Midbrain (tissue), 1 donor: ENCODE measurements at regions not wholly inside any gene's neighbourhood (a gene's known extent, or its start where the extent isn't known, plus 50 kb on each side); places are given as distances from the start of the nearest gene placed in this dataset.
"Not testable (repeated sequence)": the region's sequence is repeated elsewhere in the genome, so short reads cannot be mapped to it uniquely, and the experiment has no call there.

ENCODE experiments used
- DNase-seq: peaks from one replicate; lab custom pipeline; 2025; lab: John Stamatoyannopoulos, UW

DNA sequence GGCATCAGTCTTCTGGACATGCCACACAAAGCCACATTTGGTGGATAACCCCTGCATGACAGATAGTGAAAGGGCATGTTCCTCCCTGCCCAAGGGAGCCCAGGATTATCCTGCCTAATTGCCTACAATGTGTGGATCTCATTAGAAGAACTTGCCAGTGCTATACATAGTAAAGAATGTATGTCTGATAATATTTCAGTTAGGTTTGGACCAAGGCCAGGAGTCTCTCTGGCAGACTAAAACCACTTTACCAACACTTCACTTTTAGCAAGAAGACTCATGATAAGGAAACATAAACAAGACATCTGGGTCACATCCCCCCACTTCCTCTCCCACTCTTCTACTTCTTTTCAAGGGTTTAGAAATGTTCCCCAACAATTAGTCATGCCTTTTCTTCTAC lies 196.7 kb downstream of the MTERF1 start:
- DNase-seq, result no peak

DNA sequence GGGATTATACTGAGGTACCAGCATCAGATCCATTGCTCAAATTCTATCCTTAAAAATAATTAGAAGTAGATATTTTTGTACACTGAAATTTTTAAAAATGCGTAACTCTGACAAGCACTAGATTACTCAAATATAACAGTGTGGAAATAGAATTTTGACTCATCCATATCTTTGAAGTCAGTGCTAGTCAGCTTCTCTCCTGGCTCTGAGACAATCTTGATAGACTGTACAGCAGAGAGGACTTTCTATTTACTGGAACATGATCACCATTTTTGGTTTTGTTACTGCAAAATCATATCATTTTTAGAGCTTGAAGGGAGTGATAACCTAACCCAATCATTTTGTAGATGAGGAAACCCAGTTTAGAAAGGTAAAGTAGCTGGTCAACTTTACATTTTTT lies 195.0 kb downstream of the MTERF1 start:
- DNase-seq, result no peak

DNA sequence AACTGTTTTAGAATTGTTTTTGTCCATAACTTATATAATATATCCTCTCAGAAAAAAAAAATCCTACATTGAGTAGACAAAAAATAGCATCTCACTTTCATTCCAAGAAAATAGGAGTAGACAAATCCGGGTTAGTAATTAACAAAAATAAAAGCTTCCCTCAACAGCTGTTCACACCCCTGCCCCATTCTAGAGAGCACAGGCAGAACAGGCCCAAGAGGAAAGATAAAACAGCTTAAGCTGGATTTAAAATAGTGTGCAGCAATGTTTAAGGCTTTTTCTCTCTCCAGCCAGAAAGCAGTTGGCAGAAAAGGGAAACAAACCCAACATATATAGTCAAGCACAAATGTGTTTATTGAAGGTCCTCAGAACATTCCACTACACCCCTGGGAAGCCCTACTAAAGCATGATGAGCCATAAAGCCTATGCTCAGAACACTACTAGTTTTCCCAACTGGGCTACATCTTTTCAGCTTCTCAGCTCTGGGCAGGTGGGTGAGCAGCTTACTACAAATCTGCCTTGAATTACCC lies 189.9 kb downstream of the MTERF1 start:
- DNase-seq, result no peak

DNA sequence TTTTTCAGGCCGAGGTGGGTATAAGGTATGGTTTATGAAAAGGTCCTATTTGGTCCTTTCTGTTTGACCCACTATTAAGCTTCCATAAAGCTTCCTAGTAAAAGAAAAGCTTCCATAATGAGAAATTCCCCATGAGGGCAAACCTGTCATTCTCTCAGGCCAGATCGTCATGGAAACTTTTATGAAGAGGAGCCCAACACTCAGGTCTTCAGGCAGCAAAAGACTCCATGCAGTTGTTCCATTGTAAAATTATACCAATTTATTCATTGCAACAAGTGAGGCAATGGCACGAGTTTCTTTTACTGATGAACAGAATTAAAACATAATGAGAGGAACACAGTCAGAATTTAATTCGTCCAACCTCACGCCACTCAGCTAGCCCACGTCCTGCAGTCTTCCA lies 188.6 kb downstream of the MTERF1 start:
- no peak for DNase-seq

DNA sequence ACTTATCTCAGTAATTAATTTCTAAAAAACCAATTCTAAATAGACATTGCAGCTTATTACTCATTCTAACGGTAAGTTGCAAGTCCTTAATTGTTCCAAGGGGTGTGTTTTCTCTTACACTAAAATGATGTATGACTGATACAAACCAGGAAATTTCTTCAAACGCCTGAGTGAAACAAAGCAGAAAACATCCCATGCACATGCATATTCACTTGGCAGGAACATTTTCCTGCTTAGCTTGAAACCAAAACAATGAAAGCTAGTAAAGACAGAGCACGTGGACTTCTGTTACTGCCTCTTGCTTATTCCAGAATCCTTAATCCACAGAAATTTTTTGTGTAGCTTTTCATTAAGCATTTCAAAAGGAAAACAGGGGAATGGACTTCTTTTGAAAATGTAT lies 187.7 kb downstream of the MTERF1 start:
- DNase-seq, result peak; percentile 2

DNA sequence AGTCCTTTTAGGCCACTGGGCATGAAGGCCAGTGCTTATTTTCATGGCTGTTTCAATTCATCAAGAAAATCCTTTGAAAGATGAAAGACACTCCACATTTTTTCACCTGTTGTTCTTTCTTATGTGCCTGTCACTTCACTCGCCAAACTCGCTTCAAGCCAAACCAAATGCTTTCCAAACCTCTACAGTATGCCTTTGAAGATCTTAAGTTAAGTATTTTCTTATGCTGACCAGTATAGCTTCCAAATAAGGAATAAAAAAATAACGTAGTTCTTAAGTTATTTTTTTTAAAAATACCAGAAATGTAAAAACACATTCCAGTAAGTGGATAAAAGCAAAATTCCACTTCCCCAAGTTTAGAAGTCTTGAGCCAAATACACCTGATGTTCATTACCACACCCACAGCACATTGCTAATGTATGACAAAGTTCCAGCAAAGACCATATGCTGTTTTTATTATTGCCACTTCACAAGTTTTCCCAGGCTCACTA lies 186.1 kb downstream of the MTERF1 start:
- DNase-seq, result no peak

DNA sequence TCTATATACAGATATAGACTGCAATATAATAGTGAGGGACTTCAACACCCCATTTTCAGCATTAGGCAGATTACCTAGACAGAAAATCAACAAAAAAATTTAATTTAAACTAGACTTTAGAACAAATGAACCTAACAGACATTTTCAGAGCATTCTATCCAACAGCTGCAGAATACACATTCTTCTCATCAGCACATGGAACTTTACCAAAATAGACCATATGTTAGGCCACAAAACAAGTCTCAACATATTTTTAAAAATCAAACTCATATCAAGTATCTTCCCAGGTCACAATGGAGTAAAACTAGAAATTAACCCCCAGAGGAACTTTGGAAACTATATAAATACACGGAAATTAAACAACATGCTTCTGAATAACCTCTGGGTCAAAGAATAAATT lies 169.6 kb downstream of the MTERF1 start:
- no peak for DNase-seq

DNA sequence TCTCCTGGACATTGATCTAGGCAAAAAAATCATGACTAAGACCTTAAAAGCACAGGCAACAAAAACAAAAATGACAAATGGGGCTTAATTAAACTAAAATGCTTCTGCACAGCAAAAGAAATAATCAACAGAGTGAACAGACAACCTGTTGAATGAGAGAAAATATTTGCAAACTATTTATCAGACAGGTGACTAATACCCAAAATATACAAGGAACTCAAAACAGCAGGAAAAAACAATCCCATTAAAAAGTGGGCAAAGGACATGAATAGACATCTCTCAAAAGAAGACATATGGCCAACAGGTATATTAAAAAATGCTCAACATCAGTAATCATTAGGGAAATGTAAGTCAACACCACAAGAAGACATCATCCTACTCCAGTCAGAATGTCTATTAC lies 166.8 kb downstream of the MTERF1 start:
- DNase-seq, result no peak

DNA sequence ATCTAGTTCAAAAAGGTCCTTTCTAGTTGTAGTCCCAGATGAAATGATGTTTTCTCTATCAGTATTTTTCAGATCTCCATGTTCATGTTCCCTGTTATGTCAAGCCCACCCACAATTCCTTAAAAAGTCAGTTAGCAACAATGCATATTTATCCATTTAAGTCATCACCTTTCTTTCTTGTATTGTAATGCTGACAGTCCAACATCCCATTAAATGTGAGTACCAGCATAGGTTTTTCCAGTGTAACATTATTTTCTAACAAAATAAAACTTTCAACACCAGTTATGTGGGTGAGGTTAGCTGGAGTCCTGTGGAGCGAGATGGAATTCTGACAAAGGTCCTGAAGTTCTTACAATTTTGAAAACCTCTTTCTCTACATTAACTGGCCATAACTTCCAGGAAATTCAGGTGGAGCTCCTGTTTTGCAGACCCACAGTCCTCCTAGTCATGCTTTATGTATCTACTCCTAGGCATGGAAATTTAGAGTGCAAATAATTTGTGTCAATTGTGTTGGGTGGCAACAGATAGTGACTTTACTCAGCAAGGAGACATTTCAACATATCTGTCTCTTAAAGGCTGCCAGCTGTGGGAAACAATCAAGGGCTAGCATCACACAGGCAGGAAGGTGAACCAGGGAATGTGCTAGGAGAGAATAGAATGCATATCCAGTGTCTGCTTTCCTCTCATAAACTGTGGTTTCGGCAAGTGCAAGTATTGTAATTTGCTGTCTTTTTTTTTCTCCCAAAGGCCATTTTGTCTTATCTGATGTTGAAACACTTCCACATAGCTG lies 162.6 kb downstream of the MTERF1 start:
- no peak for DNase-seq

DNA sequence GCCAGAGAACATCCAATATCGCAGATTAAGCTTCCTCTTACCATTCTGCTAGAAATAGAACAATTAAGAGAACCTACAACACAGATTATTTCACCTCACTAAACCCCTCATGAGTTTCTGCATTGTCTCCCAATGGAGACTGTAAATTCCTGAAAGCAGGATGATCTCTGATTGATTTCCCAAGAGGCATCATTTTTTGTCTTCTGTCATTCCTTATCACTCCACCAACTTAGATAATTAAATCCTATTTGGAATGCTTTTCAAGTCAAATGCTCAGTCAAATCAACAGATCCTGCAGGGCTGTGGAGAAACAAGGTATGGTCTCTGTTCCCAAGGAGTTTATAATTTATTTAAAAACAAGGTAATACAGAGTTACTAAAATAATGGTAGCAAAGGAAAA lies 161.5 kb downstream of the MTERF1 start:
- no peak for DNase-seq

DNA sequence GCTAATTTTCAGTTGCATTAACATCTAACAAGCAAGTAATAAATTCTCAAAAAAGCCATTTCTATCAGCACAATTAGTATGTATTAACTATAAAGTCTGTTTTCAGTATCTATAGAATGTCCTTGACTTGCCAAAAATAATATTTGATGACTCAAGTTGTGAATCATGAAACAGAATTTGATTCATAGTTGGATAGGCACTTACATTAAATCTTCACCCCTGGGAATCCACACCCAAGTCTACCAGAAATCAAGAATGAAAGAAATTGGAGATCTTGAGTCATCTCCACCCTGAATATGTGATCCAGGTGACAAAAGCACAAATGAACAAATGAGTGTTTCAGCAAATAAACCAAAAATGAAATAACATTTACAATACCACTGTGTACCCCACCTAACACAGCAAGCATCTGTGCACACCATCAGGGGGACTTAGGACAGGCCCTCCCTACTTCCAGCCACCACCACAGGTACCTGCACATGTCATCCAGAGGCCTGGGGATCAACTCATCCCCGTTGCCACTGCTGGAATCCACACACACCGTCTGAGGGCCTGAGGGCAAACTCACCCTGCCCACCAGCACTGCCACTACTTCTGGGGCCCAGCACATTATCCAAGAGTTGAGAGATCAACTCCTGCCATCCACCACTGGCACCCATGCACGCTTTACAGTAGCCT lies 160.1 kb downstream of the MTERF1 start:
- no peak for DNase-seq

DNA sequence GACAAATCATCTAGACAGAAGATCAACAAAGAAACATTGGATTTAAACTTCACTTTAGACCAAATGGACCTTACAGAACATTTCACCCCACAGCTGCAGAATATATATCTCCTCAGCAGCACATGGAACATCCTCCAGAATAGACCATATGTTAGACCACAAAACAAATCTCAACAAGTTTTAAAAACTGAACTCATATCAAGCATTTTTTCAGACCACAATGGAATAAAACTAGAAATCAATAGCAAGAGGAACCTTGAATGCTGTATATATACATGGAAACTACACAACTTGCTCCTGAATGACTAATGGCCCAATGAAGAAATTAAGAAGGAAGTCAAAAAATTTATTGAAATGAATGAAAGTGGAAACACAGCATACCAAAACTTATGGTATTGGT lies 157.7 kb downstream of the MTERF1 start:
- no peak for DNase-seq

DNA sequence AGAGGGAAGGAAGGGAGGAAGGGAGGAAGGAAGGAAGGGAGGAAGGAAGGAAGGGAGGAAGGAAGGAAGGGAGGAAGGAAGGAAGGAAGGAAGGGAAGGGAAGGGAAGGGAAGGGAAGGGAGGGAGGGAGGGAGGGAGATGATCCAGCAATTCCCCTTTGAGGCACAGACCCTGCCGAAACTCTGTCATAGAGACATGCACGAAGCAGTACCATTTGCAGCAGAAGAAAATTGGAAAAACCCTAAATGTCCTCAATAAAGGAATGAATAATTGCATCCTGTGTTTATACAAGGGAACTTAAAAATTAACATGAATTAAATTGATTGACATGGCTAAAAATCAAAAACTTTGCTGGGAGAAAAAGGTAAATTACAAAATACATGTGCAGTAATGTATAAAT lies 151.5 kb downstream of the MTERF1 start:
- not testable (repeated sequence) for DNase-seq

DNA sequence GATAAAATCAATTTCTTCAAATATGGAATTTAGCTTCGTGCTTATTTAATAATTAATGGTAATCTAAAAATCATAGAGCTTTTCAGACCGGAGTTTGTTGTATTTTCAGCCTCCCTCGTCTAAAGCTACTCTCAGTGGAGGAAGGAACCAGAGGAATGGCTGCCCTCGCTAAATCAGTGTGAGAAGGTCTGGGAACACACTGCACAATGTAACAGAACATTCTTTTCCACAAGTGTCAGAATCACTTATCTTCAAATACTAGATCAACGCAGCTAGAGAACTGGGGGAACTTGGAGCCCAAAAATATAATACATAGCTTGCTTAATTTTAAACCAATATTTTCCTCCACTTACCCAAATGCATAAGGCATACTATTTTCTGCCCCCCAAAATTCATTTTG lies 148.5 kb downstream of the MTERF1 start:
- no peak for DNase-seq

DNA sequence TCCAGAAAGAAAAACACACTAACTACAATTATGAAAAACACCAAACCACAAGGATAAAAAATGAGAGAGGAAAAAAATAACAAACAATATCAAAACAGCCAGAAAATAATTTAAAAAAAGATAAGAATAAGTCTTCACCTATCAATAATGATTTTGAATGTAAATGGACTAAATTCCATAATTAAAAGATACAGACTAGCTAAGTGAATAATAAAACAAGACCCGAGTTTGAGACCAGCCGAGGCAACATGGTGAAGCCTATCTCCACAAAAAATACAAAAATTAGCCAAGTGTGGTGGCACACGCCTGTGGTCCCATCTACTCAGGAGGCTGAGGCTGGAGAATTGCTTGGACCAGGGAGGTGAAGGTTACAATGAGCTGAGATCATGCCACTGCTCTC lies 131.1 kb downstream of the MTERF1 start:
- DNase-seq, result no peak

DNA sequence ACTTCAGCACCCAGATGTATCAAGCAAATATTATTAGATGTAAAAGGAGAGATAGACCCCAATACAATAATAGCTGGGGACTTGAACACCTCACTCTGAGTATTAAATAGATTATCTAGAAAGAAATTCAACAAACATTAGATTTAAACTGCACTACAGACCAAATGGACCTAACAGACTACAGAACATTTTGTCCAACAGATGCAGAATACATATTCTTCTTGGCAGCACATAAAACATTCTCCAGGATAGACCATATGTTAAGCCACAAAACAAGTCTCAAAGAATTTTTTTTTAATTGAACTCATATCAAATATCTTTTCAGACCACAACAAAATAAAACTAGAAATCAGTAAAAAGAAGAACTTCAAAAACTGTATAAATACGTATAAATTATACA lies 130.4 kb downstream of the MTERF1 start:
- no peak for DNase-seq

DNA sequence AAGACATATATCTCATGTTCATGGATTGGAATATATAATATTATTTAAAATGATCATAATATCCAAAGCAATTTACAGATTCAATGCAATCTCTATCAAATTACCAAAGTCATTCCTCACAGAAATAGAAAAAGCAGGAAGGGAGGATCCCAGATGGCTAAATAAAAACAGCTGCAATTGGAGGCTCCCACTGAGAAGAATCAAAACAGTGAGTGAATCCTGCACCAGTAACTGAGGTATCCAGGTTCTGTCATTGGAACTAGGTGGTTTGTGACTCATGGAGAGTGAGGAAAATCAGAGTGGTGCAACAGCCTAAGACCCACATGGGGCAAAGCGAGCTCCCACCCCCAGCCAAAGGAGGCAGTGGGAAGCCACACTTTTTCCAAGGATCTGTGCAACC lies 128.4 kb downstream of the MTERF1 start:
- no peak for DNase-seq

DNA sequence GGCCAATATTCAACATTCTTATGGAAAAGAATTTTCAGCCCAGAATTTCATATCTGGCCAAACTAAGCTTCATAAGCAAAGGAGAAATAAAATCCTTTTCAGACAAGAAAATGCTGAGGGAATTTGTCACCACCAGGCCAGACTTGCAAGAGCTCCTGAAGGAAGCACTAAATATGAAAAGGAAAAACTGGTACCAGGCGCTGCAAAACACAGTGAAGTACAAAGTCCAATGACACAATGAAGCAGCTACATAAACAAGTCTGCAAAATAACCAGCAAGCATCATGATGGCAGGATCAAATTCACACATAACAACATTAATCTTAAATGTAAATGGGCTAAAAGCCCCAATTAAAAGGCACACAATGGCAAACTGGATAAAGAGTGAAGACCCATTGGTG lies 126.2 kb downstream of the MTERF1 start:
- DNase-seq, result not testable (repeated sequence)

DNA sequence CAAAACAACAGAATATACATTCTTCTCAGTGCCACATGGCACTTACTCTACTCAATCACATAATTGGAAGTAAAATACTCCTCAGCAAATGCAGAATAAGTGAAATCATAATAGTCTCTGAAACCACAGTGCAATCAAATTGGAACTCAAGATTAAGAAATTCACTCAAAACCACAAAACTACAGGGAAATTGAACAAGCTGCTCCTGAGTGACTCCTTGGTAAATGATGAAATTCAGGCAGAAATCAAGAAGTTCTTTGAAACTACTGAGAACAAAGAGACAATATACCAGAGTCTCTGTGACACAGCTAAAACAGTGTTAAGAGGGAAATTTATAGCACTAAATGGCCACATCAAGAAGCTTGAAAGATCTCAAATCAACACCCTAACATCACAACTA lies 125.4 kb downstream of the MTERF1 start:
- not testable (repeated sequence) for DNase-seq

DNA sequence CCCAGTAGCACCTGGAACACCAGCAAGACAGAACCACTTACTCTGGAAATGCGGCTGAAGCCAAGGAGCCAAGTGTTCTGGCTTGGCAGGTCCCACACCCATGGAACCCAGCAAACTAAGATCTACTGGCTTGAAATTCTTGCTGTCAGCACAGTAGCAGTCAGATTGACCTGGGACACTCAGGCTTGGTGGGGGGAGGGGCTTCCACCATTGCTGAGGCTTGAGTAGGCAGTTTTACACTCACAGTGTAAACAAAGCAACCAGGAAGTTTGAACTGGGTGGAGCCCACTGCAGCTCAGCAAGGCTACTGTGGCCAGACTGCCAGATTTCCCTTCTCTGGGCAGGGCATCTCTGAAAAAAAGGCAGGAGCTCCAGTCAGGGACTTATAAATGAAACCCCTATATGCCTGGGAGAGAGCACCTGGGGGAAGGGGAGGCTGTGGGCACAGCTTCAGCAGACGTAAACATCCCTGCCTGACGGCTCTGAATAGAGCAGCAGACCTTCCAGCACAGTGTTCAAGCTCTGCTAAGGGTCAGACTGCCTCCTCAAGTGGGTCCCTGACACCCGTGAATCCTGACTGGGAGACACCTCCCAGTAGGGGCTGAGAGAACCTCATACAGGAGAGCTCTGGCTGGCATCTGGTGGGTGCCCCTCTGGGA lies 121.2 kb downstream of the MTERF1 start:
- DNase-seq, result no peak

DNA sequence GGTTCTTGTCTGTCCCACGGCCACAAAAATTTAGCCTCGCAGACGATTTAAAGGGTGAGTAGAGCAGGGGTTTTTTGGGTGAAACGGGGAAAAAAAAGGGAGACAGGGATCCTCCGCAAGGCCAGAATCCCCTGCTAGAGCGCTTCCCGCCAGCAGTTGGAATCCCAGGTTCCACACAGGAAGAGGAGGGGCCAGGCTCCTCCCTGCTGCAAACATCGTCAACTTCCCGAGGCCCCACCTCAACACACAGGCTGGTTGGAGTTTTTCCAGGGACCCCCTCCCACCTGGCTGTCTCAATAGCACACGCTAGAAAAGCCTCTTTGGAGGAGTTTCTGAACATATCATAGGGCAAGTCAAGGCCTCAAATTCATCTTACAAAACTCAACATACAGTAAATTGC lies 112.7 kb downstream of the MTERF1 start:
- no peak for DNase-seq

DNA sequence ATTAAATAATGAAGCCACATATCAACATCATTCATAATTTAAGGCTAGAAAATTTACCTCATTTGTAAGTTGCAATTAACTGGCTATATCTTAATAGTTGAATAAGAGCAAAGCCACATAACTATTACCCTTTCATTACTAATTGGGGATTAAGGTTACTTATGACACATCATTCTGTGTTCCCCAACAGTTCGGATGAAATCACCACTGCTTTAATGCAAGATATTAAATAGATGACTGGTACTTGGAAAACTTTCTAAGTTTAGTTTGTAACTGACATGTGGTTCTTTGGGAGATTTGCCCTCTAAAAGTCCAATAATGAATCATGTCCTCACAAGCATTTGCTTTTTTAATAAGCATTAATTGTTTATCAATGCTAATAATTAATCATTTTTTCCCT lies 109.1 kb downstream of the MTERF1 start:
- DNase-seq, result no peak
